Fibroblast of upper back skin (primary cell): ENCODE measurements at regions not wholly inside any gene's neighbourhood (a gene's known extent, or its start where the extent isn't known, plus 50 kb on each side); places are given as distances from the start of the nearest gene placed in this dataset.
A peak's percentile ranks its signal among the peaks of the same experiment; 100 is the strongest.

Source experiments
- DNase-seq: peaks from one replicate; pipeline ENCODE4 v3.0.0-alpha.2; 2013

GRCh38 chr10:65847436-65848230, 1078.2 kb upstream of the LRRTM3 start:
- DNase-seq, result no peak

GRCh38 chr10:65858841-65859240, 1067.0 kb upstream of the LRRTM3 start:
- DNase-seq, result no peak

- peak; percentile 5 for DNase-seq
These were observed 1064.6 kb upstream of the LRRTM3 start for GRCh38 chr10:65861249-65861648.
